ENCODE measurements at regions not wholly inside any gene's neighbourhood (a gene's known extent, or its start where the extent isn't known, plus 50 kb on each side); places are given as distances from the start of the nearest gene placed in this dataset.

DNA sequence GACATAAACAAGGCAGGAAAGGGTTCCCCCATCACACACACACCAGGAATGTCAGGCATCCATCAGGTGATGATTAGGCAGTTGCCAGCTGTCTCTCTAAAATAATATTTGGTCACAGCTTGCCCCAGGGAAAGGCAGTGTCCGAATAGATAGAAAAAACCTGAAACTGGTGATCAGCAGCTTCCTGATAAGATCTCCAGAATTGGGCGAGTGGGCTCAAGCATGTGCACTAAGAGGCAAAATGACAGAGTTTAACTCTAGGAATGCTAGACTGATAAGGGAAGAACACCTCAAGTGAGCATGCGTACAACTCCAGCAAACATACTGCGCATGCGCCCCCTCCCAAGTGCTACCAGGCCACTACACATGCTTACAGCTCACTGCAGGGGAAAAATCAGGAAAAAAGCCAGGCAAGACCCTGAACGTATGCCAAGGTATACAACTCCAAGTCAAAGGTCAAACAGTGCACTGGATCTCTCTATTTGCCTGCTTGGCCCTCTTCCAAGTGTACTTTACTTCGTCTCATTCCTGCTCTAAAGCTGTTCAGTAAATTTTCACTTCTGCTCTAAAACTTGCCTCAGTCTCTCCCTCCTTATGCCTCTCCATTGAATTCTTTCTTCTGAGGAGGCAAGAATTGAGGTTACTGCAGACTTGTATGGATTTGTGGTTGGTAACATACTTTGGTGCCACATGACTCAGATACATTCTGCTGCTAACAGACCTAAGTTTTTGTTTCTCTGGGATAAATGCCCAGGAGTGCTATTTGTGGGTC is 73.5 kb upstream of the VASH1 start:
- Histone ChIP-seq H3K36me3 (no peaks in the 10 kb centered on the region), H3K4me1 (no peaks in the 10 kb centered on the region), H3K9me3 (peaks cover 0 to 38% (median 2%) of the 10 kb centered on the region in 4 donors), H3K27me3 (no peaks in the 10 kb centered on the region), H3K4me3 (no peak overlapping the region), H3K27ac (no peak overlapping the region)
- WGBS, 2 donors, result 63 to 78% methylated on average over 7 of the region's 7 CpGs
- no peak for DNase-seq (ENCODE audit: low spot score in 2 of 2)
- TF ChIP-seq EP300 (IDR thresholded peaks at IDR 0.05), result no peak

- no peaks in the 10 kb centered on the region for H3K4me1 ChIP-seq
- 71 to 77% methylated on average over 2 of the region's 2 CpGs for WGBS, 2 donors
- H3K36me3 ChIP-seq, result no peaks in the 10 kb centered on the region
- H3K9me3 ChIP-seq, result peaks cover 0 to 33% (median 1%) of the 10 kb centered on the region in 4 donors
- H3K27ac ChIP-seq, result no peak overlapping the region
- H3K27me3 ChIP-seq, result no peaks in the 10 kb centered on the region
- DNase-seq (ENCODE audit: low spot score in 2 of 2), result no peak
- no peak overlapping the region for H3K4me3 ChIP-seq
- no peak for TF ChIP-seq EP300 (IDR thresholded peaks at IDR 0.05)
- TF ChIP-seq, protein P1, sequence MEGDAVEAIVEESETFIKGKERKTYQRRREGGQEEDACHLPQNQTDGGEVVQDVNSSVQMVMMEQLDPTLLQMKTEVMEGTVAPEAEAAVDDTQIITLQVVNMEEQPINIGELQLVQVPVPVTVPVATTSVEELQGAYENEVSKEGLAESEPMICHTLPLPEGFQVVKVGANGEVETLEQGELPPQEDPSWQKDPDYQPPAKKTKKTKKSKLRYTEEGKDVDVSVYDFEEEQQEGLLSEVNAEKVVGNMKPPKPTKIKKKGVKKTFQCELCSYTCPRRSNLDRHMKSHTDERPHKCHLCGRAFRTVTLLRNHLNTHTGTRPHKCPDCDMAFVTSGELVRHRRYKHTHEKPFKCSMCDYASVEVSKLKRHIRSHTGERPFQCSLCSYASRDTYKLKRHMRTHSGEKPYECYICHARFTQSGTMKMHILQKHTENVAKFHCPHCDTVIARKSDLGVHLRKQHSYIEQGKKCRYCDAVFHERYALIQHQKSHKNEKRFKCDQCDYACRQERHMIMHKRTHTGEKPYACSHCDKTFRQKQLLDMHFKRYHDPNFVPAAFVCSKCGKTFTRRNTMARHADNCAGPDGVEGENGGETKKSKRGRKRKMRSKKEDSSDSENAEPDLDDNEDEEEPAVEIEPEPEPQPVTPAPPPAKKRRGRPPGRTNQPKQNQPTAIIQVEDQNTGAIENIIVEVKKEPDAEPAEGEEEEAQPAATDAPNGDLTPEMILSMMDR (IDR thresholded peaks at IDR 0.05), result no peak
Observed at GRCh38 chr14:76688383-76688671, 72.9 kb upstream of the VASH1 start.

DNA sequence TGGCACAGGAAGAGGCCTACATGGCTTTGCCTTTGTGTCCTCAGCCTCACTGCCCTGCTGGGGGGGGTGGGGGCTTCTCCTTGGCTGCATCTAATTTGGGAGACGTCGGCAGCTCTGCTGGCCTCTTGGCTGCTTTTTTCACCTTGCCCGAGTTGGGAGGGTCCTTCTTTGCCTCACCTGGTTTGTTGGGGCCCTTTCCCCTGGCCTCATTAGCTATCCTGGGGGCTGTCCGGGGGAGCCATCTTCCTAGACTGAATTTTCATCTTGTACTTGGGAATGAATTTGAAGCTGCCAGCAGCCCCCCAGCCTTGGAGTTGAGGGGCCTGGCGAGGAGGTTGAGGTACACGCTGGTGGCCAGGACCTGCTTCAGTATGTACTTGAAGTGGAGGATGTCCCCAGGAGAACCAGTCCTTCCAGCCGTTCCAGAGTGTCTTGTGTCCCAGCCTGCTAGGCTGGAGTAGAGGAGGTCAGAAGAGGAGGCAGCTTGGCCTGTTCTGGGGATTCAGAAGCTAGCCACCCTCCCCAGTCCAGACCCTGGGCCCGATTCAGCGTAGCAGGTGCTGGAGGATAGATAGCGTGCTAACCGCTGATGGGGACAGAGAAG is 70.7 kb upstream of the VASH1 start:
- Histone ChIP-seq H3K9me3 (peaks cover 0 to 27% (median 1%) of the 10 kb centered on the region in 4 donors), H3K27ac (no peak overlapping the region), H3K4me3 (no peak overlapping the region), H3K4me1 (no peaks in the 10 kb centered on the region), H3K27me3 (no peaks in the 10 kb centered on the region), H3K36me3 (no peaks in the 10 kb centered on the region)
- TF ChIP-seq EP300 (IDR thresholded peaks at IDR 0.05), result no peak
- TF ChIP-seq POLR2A (IDR thresholded peaks at IDR 0.05), result no peak
- TF ChIP-seq, protein P1 (IDR thresholded peaks at IDR 0.05), result no peak
- 86 to 88% methylated on average over 10 to 11 of the region's 11 CpGs for WGBS, 2 donors
- no peak for DNase-seq (ENCODE audit: low spot score in 2 of 2)

DNA sequence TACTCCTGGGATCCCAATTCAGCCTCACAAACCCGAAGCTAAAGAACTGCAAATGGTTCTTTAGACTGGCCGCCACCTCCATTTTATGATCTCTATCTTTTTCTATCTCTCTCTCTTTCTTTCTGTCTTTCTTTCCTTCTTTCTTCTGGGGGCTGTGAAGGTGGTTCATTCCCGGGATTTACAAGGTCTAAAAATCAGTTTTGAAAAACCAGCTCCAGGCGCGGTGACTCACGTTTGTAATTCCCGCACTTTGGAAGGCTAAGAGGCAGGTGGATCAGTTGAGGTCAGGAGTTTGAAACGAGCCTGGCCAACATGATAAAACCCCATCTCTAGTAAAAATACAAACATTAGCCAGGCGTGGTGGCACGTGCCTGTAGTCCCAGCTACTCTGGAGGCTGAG is 67.2 kb upstream of the VASH1 start:
- peaks cover 0 to 1% (median 0%) of the 10 kb centered on the region in 4 donors for H3K9me3 ChIP-seq
- WGBS, 2 donors, result 76 to 77% methylated on average over 10 of the region's 10 CpGs
- no peak for DNase-seq (ENCODE audit: low spot score in 2 of 2)
- H3K36me3 ChIP-seq, result no peaks in the 10 kb centered on the region
- H3K4me3 ChIP-seq, result no peak overlapping the region
- H3K27ac ChIP-seq, result no peak overlapping the region
- TF ChIP-seq EP300 (IDR thresholded peaks at IDR 0.05) (no peak), POLR2A (IDR thresholded peaks at IDR 0.05) (no peak)
- TF ChIP-seq, protein P1 (IDR thresholded peaks at IDR 0.05), result no peak
- H3K27me3 ChIP-seq, result no peaks in the 10 kb centered on the region
- no peaks in the 10 kb centered on the region for H3K4me1 ChIP-seq

- Histone ChIP-seq H3K4me3 (no peak overlapping the region), H3K4me1 (peaks cover 0 to 3% (median 0%) of the 10 kb centered on the region in 4 donors), H3K9me3 (no peaks in the 10 kb centered on the region), H3K36me3 (no peaks in the 10 kb centered on the region), H3K27ac (no peak overlapping the region), H3K27me3 (no peaks in the 10 kb centered on the region)
- DNase-seq (ENCODE audit: low spot score in 2 of 2), result no peak
- WGBS, 2 donors, result 89 to 94% methylated on average over 10 of the region's 10 CpGs
- TF ChIP-seq, protein P1 (IDR thresholded peaks at IDR 0.05), result no peak
- TF ChIP-seq EP300 (IDR thresholded peaks at IDR 0.05), result no peak
- TF ChIP-seq POLR2A (IDR thresholded peaks at IDR 0.05), result no peak
Observed at GRCh38 chr14:76695263-76695920, 65.9 kb upstream of the VASH1 start.

Data from tibial nerve (tissue), 4 donors.